ENCODE measurements at regions not wholly inside any gene's neighbourhood (a gene's known extent, or its start where the extent isn't known, plus 50 kb on each side); places are given as distances from the start of the nearest gene placed in this dataset.

- POLR2A ChIA-PET, result no interaction called here
- CTCF ChIA-PET, result no interaction called here
Measured at GRCh38 chr1:189908113-189908512, 569.6 kb downstream of the BRINP3 start.

DNA sequence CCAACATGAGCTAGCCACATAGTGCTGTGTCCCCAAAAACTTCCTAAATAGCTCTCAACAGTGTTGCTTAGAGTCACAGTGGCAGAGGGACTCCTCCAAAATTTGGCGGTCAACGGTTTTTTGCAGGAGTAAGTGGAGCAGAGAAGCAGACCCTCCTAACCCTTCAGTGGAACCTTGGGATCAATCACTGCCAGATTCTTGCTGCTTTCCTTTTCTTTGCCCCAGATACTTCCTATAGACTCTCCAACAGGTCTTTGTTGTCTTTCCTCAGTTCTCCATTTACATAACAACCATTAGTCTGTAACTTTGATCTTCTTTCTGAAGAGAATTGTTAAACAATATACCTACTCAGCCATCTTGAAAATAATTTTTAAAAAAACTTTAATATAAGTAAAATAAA is 556.1 kb downstream of the BRINP3 start:
- ChIA-PET POLR2A (no interaction called here), CTCF (no interaction called here)
- no peaks in the 10 kb centered on the region for H3K4me1 ChIP-seq (ENCODE audit: insufficient read depth, low read length)
- Mint-ChIP-seq H3K4me3 (no peak overlapping the region), H3K4me1 (no peaks in the 10 kb centered on the region), H3K36me3 (peaks cover 0 to 1% (median 0%) of the 10 kb centered on the region in 3 donors), H3K27me3 (no peaks in the 10 kb centered on the region), H3K9me3 (peaks cover 9 to 33% (median 23%) of the 10 kb centered on the region in 5 donors), H3K27ac (no peak overlapping the region)
- peaks cover 4% of the 10 kb centered on the region for H3K9me3 ChIP-seq (ENCODE audit: low read length)
- H3K27me3 ChIP-seq (ENCODE audit: insufficient read depth, low read length, poor library complexity, severe bottlenecking), result no peaks in the 10 kb centered on the region
- no peaks in the 10 kb centered on the region for H3K36me3 ChIP-seq (ENCODE audit: insufficient read depth, low read length)
- H3K27ac ChIP-seq (ENCODE audit: low read depth, low read length), result no peak overlapping the region
- DNase-seq, result no peak
- H3K4me3 ChIP-seq (ENCODE audit: low read length), result no peak overlapping the region

More at GRCh38 chr1:189908113-189908512, 569.6 kb downstream of the BRINP3 start:
- no peaks in the 10 kb centered on the region for H3K27me3 Mint-ChIP-seq
- Histone ChIP-seq H3K4me1 (ENCODE audit: insufficient read depth, low read length) (no peaks in the 10 kb centered on the region), H3K9me3 (ENCODE audit: low read length) (no peaks in the 10 kb centered on the region), H3K4me3 (ENCODE audit: low read length) (no peak overlapping the region), H3K27me3 (ENCODE audit: insufficient read depth, low read length, poor library complexity, severe bottlenecking) (no peaks in the 10 kb centered on the region), H3K27ac (ENCODE audit: low read depth, low read length) (no peak overlapping the region), H3K36me3 (ENCODE audit: insufficient read depth, low read length) (no peaks in the 10 kb centered on the region)
- no peak overlapping the region for H3K4me3 Mint-ChIP-seq
- no peak overlapping the region for H3K27ac Mint-ChIP-seq
- H3K36me3 Mint-ChIP-seq, result no peaks in the 10 kb centered on the region
- H3K9me3 Mint-ChIP-seq, result peaks cover 16 to 43% (median 33%) of the 10 kb centered on the region in 5 donors
- no peaks in the 10 kb centered on the region for H3K4me1 Mint-ChIP-seq
- no peak for DNase-seq

DNA sequence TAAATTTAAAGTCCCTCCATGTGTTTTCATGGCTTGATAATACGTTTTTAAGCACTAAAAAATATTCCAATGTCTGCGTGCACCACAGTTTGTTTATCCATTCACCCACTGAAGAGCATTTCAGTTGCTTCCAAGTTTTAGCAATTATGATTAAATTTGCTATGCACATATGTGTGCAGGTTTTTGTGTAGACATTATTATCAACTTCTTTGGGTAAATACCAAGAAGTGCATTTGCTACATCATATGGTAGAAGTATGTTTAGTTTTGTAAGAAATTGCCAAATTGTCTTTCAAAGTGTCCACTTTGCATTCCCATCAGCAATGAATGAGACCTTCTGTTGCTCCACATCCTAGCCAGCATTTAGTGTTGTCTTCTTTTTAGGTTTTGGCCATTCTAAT is 550.0 kb downstream of the BRINP3 start:
- no peaks in the 10 kb centered on the region for H3K4me1 ChIP-seq (ENCODE audit: insufficient read depth, low read length)
- H3K4me1 Mint-ChIP-seq, result no peaks in the 10 kb centered on the region
- H3K27me3 Mint-ChIP-seq, result no peaks in the 10 kb centered on the region
- no peaks in the 10 kb centered on the region for H3K9me3 ChIP-seq (ENCODE audit: low read length)
- H3K27me3 ChIP-seq (ENCODE audit: insufficient read depth, low read length, poor library complexity, severe bottlenecking), result no peaks in the 10 kb centered on the region
- ChIA-PET POLR2A (no interaction called here), CTCF (no interaction called here)
- H3K36me3 Mint-ChIP-seq, result peaks cover 0 to 1% (median 0%) of the 10 kb centered on the region in 3 donors
- H3K36me3 ChIP-seq (ENCODE audit: insufficient read depth, low read length), result no peaks in the 10 kb centered on the region
- no peak overlapping the region for H3K4me3 ChIP-seq (ENCODE audit: low read length)
- H3K27ac ChIP-seq (ENCODE audit: low read depth, low read length), result no peak overlapping the region
- no peak for DNase-seq
- H3K4me3 Mint-ChIP-seq, result no peak overlapping the region
- peaks cover 5 to 44% (median 14%) of the 10 kb centered on the region in 5 donors for H3K9me3 Mint-ChIP-seq
- no peak overlapping the region for H3K27ac Mint-ChIP-seq

DNA sequence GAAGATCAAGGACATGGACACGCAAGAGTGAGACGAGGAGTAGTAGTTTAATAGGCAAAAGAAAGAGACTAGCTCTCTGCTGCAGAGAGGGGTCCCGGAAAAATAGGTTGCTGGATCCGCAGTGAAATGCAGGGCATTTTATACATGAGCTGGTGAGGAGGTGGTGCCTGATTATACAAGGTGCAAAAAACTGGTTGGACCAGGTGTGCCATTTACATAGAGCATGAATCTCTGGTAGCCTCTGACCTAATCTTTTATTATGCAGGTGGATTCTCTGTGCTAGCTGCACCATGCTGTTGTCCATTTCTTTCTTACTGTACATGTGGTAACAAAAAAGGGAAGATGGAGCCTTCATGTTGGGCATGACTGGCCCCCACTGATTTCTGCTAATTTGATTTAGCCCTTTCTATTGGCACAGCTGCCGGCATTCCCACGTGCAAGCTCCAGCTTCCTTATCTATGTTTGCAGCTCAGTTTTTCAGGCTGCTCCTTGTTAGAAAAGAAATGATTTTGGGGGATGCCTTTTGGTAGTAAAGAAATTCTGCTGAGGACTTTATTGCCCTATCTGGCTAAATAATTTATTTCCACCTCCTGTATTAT is 548.1 kb downstream of the BRINP3 start:
- H3K27ac ChIP-seq (ENCODE audit: low read depth, low read length), result no peak overlapping the region
- H3K4me3 Mint-ChIP-seq, result no peak overlapping the region
- no peaks in the 10 kb centered on the region for H3K4me1 ChIP-seq (ENCODE audit: insufficient read depth, low read length)
- no peak overlapping the region for H3K27ac Mint-ChIP-seq
- H3K9me3 Mint-ChIP-seq, result peaks cover 5 to 47% (median 16%) of the 10 kb centered on the region in 5 donors
- POLR2A ChIA-PET, result no interaction called here
- no peaks in the 10 kb centered on the region for H3K27me3 ChIP-seq (ENCODE audit: insufficient read depth, low read length, poor library complexity, severe bottlenecking)
- DNase-seq, result no peak
- H3K9me3 ChIP-seq (ENCODE audit: low read length), result no peaks in the 10 kb centered on the region
- no peaks in the 10 kb centered on the region for H3K4me1 Mint-ChIP-seq
- H3K36me3 ChIP-seq (ENCODE audit: insufficient read depth, low read length), result no peaks in the 10 kb centered on the region
- no peak overlapping the region for H3K4me3 ChIP-seq (ENCODE audit: low read length)
- CTCF ChIA-PET, result no interaction called here
- H3K36me3 Mint-ChIP-seq, result peaks cover 0 to 1% (median 0%) of the 10 kb centered on the region in 3 donors
- no peaks in the 10 kb centered on the region for H3K27me3 Mint-ChIP-seq

- POLR2A ChIA-PET, result no interaction called here
Measured at GRCh38 chr1:189936861-189937260, 540.8 kb downstream of the BRINP3 start.

DNA sequence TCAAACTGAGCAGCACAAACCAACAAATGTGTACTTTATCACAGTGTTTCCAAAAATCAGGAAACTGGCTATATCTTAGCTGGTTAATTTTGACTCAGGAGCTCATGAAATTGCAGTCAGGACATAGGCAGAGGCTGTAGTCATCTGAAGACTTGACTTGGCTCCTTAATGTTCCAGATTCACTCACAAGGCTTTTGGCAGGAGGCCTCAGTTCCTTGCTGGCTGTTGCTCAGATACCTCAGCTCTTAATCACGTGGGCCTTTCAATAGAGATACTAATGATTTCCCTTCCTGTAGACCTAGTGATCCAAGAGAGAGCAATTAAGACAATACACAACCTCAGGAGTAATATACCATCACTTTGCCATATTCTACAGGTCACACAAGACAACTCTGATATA is 537.7 kb downstream of the BRINP3 start:
- POLR2A ChIA-PET, result no interaction called here
- H3K27me3 ChIP-seq (ENCODE audit: insufficient read depth, low read length, poor library complexity, severe bottlenecking), result no peaks in the 10 kb centered on the region
- no peak overlapping the region for H3K4me3 ChIP-seq (ENCODE audit: low read length)
- no peaks in the 10 kb centered on the region for H3K9me3 ChIP-seq (ENCODE audit: low read length)
- Mint-ChIP-seq H3K36me3 (no peaks in the 10 kb centered on the region), H3K4me1 (no peaks in the 10 kb centered on the region), H3K27me3 (no peaks in the 10 kb centered on the region), H3K27ac (no peak overlapping the region), H3K9me3 (peaks cover 5 to 32% (median 9%) of the 10 kb centered on the region in 5 donors), H3K4me3 (no peak overlapping the region)
- H3K36me3 ChIP-seq (ENCODE audit: insufficient read depth, low read length), result no peaks in the 10 kb centered on the region
- H3K4me1 ChIP-seq (ENCODE audit: insufficient read depth, low read length), result no peaks in the 10 kb centered on the region
- CTCF ChIA-PET, result no interaction called here
- DNase-seq, result no peak
- no peak overlapping the region for H3K27ac ChIP-seq (ENCODE audit: low read depth, low read length)

More at GRCh38 chr1:189936861-189937260, 540.8 kb downstream of the BRINP3 start:
- Histone ChIP-seq H3K4me3 (ENCODE audit: low read length) (no peak overlapping the region), H3K27me3 (ENCODE audit: insufficient read depth, low read length, poor library complexity, severe bottlenecking) (no peaks in the 10 kb centered on the region), H3K9me3 (ENCODE audit: low read length) (no peaks in the 10 kb centered on the region), H3K4me1 (ENCODE audit: insufficient read depth, low read length) (no peaks in the 10 kb centered on the region), H3K27ac (ENCODE audit: low read depth, low read length) (no peak overlapping the region), H3K36me3 (ENCODE audit: insufficient read depth, low read length) (no peaks in the 10 kb centered on the region)
- CTCF ChIA-PET, result no interaction called here
- no peak overlapping the region for H3K4me3 Mint-ChIP-seq
- H3K27ac Mint-ChIP-seq, result no peak overlapping the region
- peaks cover 8 to 43% (median 16%) of the 10 kb centered on the region in 5 donors for H3K9me3 Mint-ChIP-seq
- no peaks in the 10 kb centered on the region for H3K27me3 Mint-ChIP-seq
- no peaks in the 10 kb centered on the region for H3K36me3 Mint-ChIP-seq
- no peaks in the 10 kb centered on the region for H3K4me1 Mint-ChIP-seq
- no peak for DNase-seq

DNA sequence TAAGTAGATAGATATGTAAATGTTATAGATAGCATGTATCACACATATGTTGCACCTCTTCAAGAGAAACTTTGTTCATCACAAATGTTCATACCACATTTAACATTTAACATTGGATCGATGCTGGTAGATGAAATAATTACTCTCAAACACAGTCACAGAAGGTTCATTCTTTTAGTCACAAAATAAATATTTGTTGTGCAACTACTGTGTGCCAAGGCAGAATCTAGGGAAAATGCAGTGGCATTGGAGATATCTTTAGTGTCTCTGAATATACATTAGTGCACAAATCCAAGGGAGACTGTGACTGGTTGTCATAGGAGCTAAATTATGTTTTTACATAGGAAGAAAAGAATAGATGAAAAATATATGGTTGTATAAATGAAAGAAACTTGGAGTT is 535.7 kb downstream of the BRINP3 start:
- Mint-ChIP-seq H3K4me1 (no peaks in the 10 kb centered on the region), H3K4me3 (no peak overlapping the region), H3K27ac (no peak overlapping the region), H3K36me3 (no peaks in the 10 kb centered on the region), H3K27me3 (no peaks in the 10 kb centered on the region), H3K9me3 (peaks cover 5 to 25% (median 9%) of the 10 kb centered on the region in 5 donors)
- Histone ChIP-seq H3K9me3 (ENCODE audit: low read length) (no peaks in the 10 kb centered on the region), H3K27ac (ENCODE audit: low read depth, low read length) (no peak overlapping the region), H3K27me3 (ENCODE audit: insufficient read depth, low read length, poor library complexity, severe bottlenecking) (no peaks in the 10 kb centered on the region), H3K4me3 (ENCODE audit: low read length) (no peak overlapping the region), H3K4me1 (ENCODE audit: insufficient read depth, low read length) (no peaks in the 10 kb centered on the region), H3K36me3 (ENCODE audit: insufficient read depth, low read length) (no peaks in the 10 kb centered on the region)
- ChIA-PET POLR2A (no interaction called here), CTCF (interaction anchor here (0.9 kb wide), 1 partner anchor 10 kb away, joined by 3 read pairs; no protein-coding TSS in a partner anchor)
- DNase-seq, result no peak

- H3K27ac Mint-ChIP-seq, result no peak overlapping the region
Measured at GRCh38 chr1:189958756-189959155, 518.9 kb downstream of the BRINP3 start.

More at GRCh38 chr1:189958756-189959155, 518.9 kb downstream of the BRINP3 start:
- Mint-ChIP-seq H3K4me1 (no peaks in the 10 kb centered on the region), H3K4me3 (no peak overlapping the region), H3K36me3 (no peaks in the 10 kb centered on the region), H3K27me3 (no peaks in the 10 kb centered on the region), H3K9me3 (peaks cover 2 to 32% (median 5%) of the 10 kb centered on the region in 5 donors)
- Histone ChIP-seq H3K9me3 (ENCODE audit: low read length) (no peaks in the 10 kb centered on the region), H3K27ac (ENCODE audit: low read depth, low read length) (no peak overlapping the region), H3K4me3 (ENCODE audit: low read length) (no peak overlapping the region), H3K36me3 (ENCODE audit: insufficient read depth, low read length) (no peaks in the 10 kb centered on the region), H3K27me3 (ENCODE audit: insufficient read depth, low read length, poor library complexity, severe bottlenecking) (no peaks in the 10 kb centered on the region), H3K4me1 (ENCODE audit: insufficient read depth, low read length) (no peaks in the 10 kb centered on the region)
- ChIA-PET CTCF (no interaction called here), POLR2A (no interaction called here)
- DNase-seq, result no peak
